ENCODE measurements at regions not wholly inside any gene's neighbourhood (a gene's known extent, or its start where the extent isn't known, plus 50 kb on each side); places are given as distances from the start of the nearest gene placed in this dataset.
"Not testable (repeated sequence)": the region's sequence is repeated elsewhere in the genome, so short reads cannot be mapped to it uniquely, and the experiment has no call there.

DNA sequence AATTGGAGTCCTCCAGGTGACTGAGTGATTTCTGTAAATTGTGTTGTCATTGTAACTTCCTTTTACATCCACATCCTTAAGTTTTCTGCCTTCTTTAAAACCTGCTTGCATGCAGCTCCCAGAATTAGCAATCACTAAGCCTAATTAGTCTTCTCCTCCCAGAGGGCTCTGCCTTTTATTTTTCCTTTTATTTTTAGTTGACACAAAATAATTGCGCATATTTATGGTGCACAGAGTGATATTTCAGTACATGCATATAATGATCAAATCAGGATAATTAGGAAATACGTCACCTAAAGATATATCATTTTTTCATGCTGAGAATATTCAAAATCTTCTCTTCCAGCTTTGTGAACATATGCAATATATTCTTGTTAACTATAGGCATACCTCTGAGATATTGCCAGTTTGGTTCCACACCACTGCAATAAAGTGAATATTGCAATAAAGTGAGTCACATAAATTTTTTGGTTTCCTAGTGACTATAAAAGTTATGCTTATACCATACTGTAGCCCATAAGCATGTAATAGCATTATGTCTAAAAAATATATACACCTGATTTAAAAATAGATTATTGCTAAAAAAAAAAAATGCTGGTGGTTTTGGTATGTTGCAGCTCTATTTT is 210.5 kb downstream of the BCL2L11 start:
- H4K20me1 ChIP-seq (ENCODE audit: insufficient read depth, low read length, poor library complexity, severe bottlenecking); H3K36me3 ChIP-seq (ENCODE audit: insufficient read depth, low read length); H2AFZ ChIP-seq (ENCODE audit: low read length); H3K4me1 ChIP-seq (ENCODE audit: insufficient read depth, low read length, poor library complexity, severe bottlenecking); H3K4me3 ChIP-seq (ENCODE audit: low read length, poor library complexity, severe bottlenecking); H3K9me3 ChIP-seq (ENCODE audit: insufficient read depth, low read depth, low read length); H3K9ac ChIP-seq (ENCODE audit: low read depth, low read length, poor library complexity, severe bottlenecking); H3K9me2 ChIP-seq (replicated peaks; ENCODE audit: low read depth, low read length); H3K79me2 ChIP-seq (ENCODE audit: insufficient read depth, low read length); H3K27me3 ChIP-seq (ENCODE audit: insufficient read depth, low read length, poor library complexity, severe bottlenecking); H3F3A ChIP-seq (ENCODE audit: low read depth); H3K4me2 ChIP-seq (ENCODE audit: low read depth, low read length, poor library complexity, severe bottlenecking): not testable (repeated sequence)

DNA sequence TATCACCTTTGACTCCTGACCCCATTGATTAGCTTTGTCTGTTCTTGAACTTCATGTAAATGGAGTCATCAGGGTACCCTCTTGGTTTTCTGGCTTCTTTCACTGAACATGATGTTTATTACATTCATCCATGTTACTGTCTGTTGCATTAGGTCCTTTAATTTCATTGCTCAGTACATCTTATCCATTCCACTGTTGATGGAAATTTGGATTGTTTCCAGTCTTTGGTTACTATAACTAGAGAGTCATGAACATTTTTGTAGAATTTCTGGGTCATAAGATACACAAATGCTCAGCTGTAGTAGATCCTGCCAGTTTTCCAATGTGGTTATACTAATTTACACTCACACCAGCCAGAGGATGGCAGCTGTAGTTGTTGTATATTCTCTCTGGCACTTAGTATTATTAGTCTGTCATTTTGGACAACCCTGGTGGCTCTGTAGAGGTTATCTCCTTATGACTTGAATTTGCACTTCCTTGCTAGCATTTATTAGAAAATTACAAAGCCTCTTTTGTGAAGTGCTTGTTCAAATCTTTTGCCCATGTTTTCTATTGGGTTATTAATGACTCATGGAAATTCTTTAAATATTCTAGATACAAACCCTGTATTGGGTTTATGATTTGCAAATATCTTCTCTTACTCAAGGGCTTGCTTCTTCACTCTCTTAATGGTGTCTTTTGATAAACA is 214.7 kb downstream of the BCL2L11 start:
- not testable (repeated sequence) for H3K9me2 ChIP-seq (replicated peaks; ENCODE audit: low read depth, low read length); H3K79me2 ChIP-seq (ENCODE audit: insufficient read depth, low read length); H3K4me1 ChIP-seq (ENCODE audit: insufficient read depth, low read length, poor library complexity, severe bottlenecking)

DNA sequence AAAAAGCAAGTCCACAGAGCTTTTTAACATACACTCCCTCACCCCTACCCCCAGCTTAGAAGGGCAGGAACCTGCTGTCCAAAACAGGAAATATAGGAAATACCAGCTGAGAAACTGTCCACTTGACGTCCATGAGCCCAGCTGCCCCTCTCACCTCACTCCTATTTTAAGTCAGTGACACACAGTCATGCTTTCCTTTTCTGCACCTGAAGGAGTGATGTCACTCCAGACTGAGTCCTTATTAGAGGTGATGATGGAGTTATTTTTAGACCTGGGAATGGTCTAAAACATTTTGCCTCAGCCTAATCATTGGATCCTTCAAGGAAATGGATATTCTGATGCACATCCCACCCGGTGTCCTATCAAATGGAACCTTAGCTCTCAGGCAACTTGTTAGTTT is 217.8 kb downstream of the BCL2L11 start:
- H3K4me2 ChIP-seq (ENCODE audit: low read depth, low read length, poor library complexity, severe bottlenecking); H3K27me3 ChIP-seq (ENCODE audit: insufficient read depth, low read length, poor library complexity, severe bottlenecking); H3K9me3 ChIP-seq (ENCODE audit: insufficient read depth, low read depth, low read length); H3K4me1 ChIP-seq (ENCODE audit: insufficient read depth, low read length, poor library complexity, severe bottlenecking); H3K36me3 ChIP-seq (ENCODE audit: insufficient read depth, low read length); H3K9me2 ChIP-seq (replicated peaks; ENCODE audit: low read depth, low read length); H2AFZ ChIP-seq (ENCODE audit: low read length); H3F3A ChIP-seq (ENCODE audit: low read depth); H3K9ac ChIP-seq (ENCODE audit: low read depth, low read length, poor library complexity, severe bottlenecking); H3K79me2 ChIP-seq (ENCODE audit: insufficient read depth, low read length); H3K4me3 ChIP-seq (ENCODE audit: low read length, poor library complexity, severe bottlenecking); H4K20me1 ChIP-seq (ENCODE audit: insufficient read depth, low read length, poor library complexity, severe bottlenecking): not testable (repeated sequence)

More for the DNA sequence above, 214.7 kb downstream of the BCL2L11 start:
- H3K9me3 ChIP-seq (ENCODE audit: insufficient read depth, low read depth, low read length); H4K20me1 ChIP-seq (ENCODE audit: insufficient read depth, low read length, poor library complexity, severe bottlenecking); H3F3A ChIP-seq (ENCODE audit: low read depth); H3K36me3 ChIP-seq (ENCODE audit: insufficient read depth, low read length); H2AFZ ChIP-seq (ENCODE audit: low read length); H3K4me2 ChIP-seq (ENCODE audit: low read depth, low read length, poor library complexity, severe bottlenecking); H3K27me3 ChIP-seq (ENCODE audit: insufficient read depth, low read length, poor library complexity, severe bottlenecking); H3K4me3 ChIP-seq (ENCODE audit: low read length, poor library complexity, severe bottlenecking); H3K9ac ChIP-seq (ENCODE audit: low read depth, low read length, poor library complexity, severe bottlenecking): not testable (repeated sequence)

DNA sequence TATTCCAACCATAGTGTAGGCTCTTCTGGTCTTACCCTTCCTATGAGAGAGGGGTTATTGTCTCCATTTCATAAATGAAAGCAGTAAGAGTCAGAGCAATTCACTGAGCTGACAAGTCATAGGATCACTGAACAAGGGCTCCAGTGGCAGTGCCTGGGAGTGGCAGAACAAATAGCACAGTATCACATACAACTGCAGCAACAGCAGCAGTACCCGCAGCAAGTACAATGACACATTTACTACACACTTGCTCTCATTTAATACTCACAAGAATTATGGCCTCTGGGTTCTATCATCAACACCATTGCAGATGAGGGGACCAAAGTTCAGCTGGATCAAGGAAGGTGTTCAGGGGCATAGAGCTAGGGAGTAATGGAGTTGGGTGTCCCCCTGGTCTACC is 218.8 kb downstream of the BCL2L11 start:
- H3K4me2 ChIP-seq (ENCODE audit: low read depth, low read length, poor library complexity, severe bottlenecking); H3K36me3 ChIP-seq (ENCODE audit: insufficient read depth, low read length): not testable (repeated sequence)

DNA sequence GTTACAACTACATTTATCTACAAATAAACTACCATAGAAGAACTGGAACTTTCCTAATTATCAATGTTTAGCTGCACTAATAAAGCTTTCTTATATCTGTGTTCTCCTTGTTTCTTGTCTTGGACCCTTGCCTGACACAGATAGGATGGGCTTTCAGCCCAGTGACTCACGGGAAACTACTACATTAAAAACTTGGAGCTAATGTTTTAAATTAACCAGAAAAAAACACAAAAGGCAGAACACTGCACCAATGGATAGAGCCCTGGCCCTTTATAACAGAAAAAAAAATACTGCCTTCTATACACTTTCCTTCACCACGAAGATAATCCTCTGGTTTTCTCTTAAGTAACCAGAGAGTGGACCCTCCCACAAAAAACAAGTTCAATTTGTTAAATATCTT is 223.9 kb downstream of the BCL2L11 start:
- not testable (repeated sequence) for H3K36me3 ChIP-seq (ENCODE audit: insufficient read depth, low read length); H3K9me2 ChIP-seq (replicated peaks; ENCODE audit: low read depth, low read length); H3K4me1 ChIP-seq (ENCODE audit: insufficient read depth, low read length, poor library complexity, severe bottlenecking); H3F3A ChIP-seq (ENCODE audit: low read depth); H3K79me2 ChIP-seq (ENCODE audit: insufficient read depth, low read length); H4K20me1 ChIP-seq (ENCODE audit: insufficient read depth, low read length, poor library complexity, severe bottlenecking); H3K9ac ChIP-seq (ENCODE audit: low read depth, low read length, poor library complexity, severe bottlenecking); H3K9me3 ChIP-seq (ENCODE audit: insufficient read depth, low read depth, low read length); H3K4me3 ChIP-seq (ENCODE audit: low read length, poor library complexity, severe bottlenecking); H2AFZ ChIP-seq (ENCODE audit: low read length); H3K4me2 ChIP-seq (ENCODE audit: low read depth, low read length, poor library complexity, severe bottlenecking); H3K27me3 ChIP-seq (ENCODE audit: insufficient read depth, low read length, poor library complexity, severe bottlenecking)

More for the DNA sequence above, 218.8 kb downstream of the BCL2L11 start:
- not testable (repeated sequence) for H3K4me1 ChIP-seq (ENCODE audit: insufficient read depth, low read length, poor library complexity, severe bottlenecking); H4K20me1 ChIP-seq (ENCODE audit: insufficient read depth, low read length, poor library complexity, severe bottlenecking); H3K27me3 ChIP-seq (ENCODE audit: insufficient read depth, low read length, poor library complexity, severe bottlenecking); H3K9ac ChIP-seq (ENCODE audit: low read depth, low read length, poor library complexity, severe bottlenecking); H3F3A ChIP-seq (ENCODE audit: low read depth); H3K4me3 ChIP-seq (ENCODE audit: low read length, poor library complexity, severe bottlenecking); H3K9me2 ChIP-seq (replicated peaks; ENCODE audit: low read depth, low read length); H3K79me2 ChIP-seq (ENCODE audit: insufficient read depth, low read length); H3K9me3 ChIP-seq (ENCODE audit: insufficient read depth, low read depth, low read length); H2AFZ ChIP-seq (ENCODE audit: low read length)

DNA sequence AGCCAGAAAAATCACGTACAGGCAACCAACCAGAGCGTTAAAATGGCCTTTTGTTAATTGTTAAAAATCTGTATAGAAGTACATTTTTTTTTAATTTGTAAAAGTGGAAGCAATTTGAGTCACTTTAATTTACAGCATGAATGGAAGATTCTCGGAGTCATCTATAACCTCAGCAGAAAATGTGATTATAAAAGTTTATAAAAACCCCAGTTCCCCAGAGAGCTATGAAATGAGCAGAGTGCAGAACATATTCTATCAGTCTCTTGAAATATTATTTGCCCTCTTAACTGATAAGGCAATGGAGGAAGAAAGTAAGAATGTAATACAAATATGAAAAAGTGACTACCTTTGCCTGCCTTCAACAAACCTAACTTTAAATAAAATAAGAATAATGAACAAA is 224.7 kb downstream of the BCL2L11 start:
- not testable (repeated sequence) for H3K4me1 ChIP-seq (ENCODE audit: insufficient read depth, low read length, poor library complexity, severe bottlenecking); H3K27me3 ChIP-seq (ENCODE audit: insufficient read depth, low read length, poor library complexity, severe bottlenecking); H2AFZ ChIP-seq (ENCODE audit: low read length); H3K9me3 ChIP-seq (ENCODE audit: insufficient read depth, low read depth, low read length); H3K36me3 ChIP-seq (ENCODE audit: insufficient read depth, low read length); H3K9me2 ChIP-seq (replicated peaks; ENCODE audit: low read depth, low read length); H3K4me3 ChIP-seq (ENCODE audit: low read length, poor library complexity, severe bottlenecking); H3K9ac ChIP-seq (ENCODE audit: low read depth, low read length, poor library complexity, severe bottlenecking); H3F3A ChIP-seq (ENCODE audit: low read depth); H3K79me2 ChIP-seq (ENCODE audit: insufficient read depth, low read length); H4K20me1 ChIP-seq (ENCODE audit: insufficient read depth, low read length, poor library complexity, severe bottlenecking); H3K4me2 ChIP-seq (ENCODE audit: low read depth, low read length, poor library complexity, severe bottlenecking)

DNA sequence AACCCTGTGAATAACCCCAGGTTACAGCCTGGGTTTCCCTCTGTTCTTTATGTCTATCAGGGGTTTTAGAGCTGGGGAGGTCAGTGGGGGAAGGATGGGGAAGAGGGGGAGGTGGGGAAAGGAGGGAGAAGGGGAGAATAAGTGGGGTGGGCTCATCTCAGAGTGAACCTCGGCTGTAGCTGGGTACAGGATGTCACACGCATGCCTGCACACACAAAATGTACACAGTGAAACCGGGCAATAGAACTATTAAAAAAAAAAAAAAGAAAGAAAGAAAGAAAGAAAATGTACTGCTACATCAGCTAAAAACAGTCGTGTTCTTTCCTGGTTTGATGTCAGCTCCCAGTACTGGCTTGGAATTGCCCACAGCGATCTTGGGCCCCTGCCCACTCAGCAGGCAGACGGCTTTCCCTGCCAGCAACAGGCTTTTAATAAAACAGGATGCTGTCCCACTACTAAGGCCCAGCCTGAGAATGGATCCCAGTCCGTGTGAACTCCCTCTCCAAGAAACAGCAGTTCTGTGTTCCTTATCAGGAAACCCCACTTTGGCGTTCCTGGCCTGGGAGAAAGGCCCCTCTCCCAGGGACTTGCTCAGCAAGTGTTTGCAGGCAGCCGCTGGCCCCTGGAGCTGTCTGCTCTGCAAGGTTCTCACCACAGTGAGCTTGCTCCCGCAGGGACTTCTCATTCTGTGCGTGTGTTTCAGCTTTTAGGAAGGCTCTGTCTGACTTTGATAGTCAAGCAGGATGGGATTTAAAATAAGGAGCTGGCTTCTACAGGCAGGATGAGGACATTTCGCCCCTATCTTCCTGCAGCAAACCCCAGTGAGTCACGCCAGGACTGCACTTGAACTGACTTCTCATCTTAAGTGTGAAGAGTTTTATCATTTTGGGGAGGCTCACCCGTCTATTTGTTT is 225.6 kb downstream of the BCL2L11 start:
- H3K9ac ChIP-seq (ENCODE audit: low read depth, low read length, poor library complexity, severe bottlenecking); H3K4me1 ChIP-seq (ENCODE audit: insufficient read depth, low read length, poor library complexity, severe bottlenecking); H3K36me3 ChIP-seq (ENCODE audit: insufficient read depth, low read length); H3K4me2 ChIP-seq (ENCODE audit: low read depth, low read length, poor library complexity, severe bottlenecking); H3K9me2 ChIP-seq (replicated peaks; ENCODE audit: low read depth, low read length); H3K4me3 ChIP-seq (ENCODE audit: low read length, poor library complexity, severe bottlenecking); H3K27me3 ChIP-seq (ENCODE audit: insufficient read depth, low read length, poor library complexity, severe bottlenecking); H4K20me1 ChIP-seq (ENCODE audit: insufficient read depth, low read length, poor library complexity, severe bottlenecking); H3K9me3 ChIP-seq (ENCODE audit: insufficient read depth, low read depth, low read length); H3F3A ChIP-seq (ENCODE audit: low read depth); H3K79me2 ChIP-seq (ENCODE audit: insufficient read depth, low read length); H2AFZ ChIP-seq (ENCODE audit: low read length): not testable (repeated sequence)
